GM18870 (cell line): ENCODE measurements at regions not wholly inside any gene's neighbourhood (a gene's known extent, or its start where the extent isn't known, plus 50 kb on each side); places are given as distances from the start of the nearest gene placed in this dataset.
"Not testable (repeated sequence)": the region's sequence is repeated elsewhere in the genome, so short reads cannot be mapped to it uniquely, and the experiment has no call there.

Experiments used
- ATAC-seq: cut with Tn5 transposase; IDR thresholded peaks from one replicate; pipeline ENCODE4 v1.9.1; 2021; ENCODE audit warnings: moderate library complexity; ENCODE audit not compliant: unreplicated experiment

DNA sequence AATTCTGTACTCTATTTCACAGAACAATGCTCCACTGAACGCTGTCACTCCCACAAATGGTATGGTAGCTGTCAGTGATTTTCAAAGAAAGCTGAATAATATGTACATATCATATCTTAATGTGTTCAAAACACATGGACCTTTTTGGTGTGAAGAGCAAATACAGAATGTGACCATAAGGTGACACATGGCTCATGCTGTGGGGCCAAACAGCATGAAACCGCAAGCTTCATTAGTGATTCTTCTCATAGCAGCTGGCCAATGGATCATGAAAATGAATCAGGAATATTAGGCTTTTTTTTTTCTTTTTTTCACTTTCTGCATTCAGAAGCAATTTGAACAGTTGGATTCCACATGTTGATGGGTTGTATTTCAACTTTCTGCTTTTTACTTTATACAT is 54.9 kb upstream of the CDH9 start:
- no peak for ATAC-seq

DNA sequence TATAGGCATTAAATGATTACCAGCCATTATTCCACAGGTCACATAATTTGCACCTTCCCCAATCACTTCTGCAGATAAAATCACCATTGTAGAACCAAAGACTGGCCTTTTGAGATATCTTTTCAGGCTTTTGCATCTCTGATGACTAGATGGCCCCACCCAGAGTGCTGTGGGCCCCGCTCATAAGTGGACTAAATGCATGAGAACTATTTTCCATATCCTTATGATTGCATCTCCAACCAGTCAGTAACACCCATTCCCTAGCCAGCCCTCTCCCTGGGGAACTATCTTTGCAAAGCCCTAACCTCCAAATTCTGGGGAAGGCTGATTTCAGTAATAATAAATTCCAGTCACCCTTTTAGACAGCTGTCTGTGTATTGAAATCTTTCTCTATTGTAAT is 53.5 kb upstream of the CDH9 start:
- no peak for ATAC-seq

DNA sequence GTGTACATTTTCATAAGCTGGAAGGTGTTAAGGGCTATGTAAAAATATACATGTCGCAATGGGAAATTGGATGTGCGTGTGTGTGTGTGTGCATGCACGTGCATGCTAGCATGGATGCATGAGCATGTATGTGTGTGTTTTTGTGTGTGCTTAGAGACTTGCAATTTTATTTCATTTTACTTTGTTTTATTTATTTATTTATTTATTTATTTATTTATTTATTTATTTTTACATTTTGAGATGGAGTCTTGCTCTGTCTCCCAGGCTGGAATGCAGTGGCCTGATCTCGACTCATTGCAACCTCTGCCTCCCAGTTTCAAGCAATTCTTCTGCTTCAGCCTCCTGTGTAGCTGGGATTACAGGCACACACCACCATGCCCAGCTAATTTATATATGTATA is 50.4 kb upstream of the CDH9 start:
- not testable (repeated sequence) for ATAC-seq
